AML-193 (cell line): ENCODE measurements at regions not wholly inside any gene's neighbourhood (a gene's known extent, or its start where the extent isn't known, plus 50 kb on each side); places are given as distances from the start of the nearest gene placed in this dataset.
"Not testable (repeated sequence)": the region's sequence is repeated elsewhere in the genome, so short reads cannot be mapped to it uniquely, and the experiment has no call there.

Experiments
- DNase-seq, 2 experiments: peaks; one replicate each; lab custom pipeline; 2025; lab: John Stamatoyannopoulos, UW

DNA sequence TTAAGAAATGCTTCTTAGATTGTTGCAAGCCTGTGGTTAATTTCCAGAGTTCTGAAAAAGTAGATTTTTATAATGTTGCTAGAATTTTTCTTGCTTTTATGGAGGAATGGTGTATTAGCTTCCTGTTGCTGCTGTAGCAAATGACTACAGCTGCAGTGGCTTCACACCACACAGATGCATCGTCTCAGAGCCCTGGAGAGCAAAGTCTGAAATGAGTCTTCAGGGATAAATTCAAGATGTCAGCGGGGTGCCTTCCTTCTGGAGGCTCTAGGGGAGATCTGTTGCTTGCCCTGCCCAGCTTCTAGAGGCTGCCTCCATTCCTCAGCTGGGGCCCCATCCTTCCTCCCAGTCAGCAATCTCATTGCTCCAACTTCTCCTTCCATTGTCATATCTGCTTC lies 187.8 kb downstream of the ZNF516 start:
- DNase-seq: no peak

DNA sequence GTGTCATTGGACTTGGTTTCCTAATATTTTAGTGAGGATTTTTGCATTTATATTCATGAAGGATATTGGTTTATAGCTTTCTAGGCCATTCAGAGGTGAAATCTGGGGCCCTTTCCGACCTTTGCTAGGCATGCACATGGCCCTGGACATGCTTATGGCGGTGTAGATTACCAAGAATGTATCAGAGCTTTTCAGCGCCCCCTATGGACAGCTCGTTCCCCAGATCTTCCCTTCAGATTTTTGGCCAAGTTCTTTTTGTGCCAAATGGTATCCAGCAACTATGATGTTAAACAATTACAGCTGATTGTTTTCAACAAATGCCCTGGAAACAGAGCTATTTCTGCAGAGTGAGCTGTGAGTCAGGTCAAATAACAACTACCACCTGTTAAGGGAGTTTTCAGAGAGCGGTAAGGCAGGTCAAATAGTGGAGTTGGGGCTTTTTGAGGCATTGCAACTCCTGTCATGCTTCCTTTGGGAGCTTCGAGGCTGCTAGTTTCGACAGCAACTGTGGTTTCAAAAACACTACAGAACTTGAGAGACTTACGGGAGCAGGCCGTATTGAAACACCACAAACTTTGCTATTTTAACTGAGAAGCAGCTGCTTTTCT lies 188.3 kb downstream of the ZNF516 start:
- no peak for DNase-seq

DNA sequence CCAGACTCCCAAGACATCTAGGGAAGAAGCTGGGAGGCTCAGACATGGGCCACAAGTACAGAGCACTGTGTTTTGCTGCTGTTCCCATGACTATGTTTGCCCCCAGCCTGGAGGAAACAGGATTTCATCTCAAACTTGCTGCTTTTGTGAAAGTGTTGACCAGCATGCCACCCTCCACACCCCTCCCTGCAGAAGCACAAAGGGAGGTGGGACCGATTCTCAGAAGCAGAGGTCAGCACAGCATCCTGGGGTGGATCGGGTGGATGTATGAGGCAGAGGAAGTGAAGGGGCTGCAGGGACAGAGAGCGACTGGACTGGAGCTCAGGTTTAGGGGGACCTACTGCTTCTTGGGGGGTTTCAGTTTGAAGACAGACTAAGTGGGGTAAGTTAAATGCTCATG lies 209.2 kb downstream of the ZNF516 start:
- DNase-seq: no peak

DNA sequence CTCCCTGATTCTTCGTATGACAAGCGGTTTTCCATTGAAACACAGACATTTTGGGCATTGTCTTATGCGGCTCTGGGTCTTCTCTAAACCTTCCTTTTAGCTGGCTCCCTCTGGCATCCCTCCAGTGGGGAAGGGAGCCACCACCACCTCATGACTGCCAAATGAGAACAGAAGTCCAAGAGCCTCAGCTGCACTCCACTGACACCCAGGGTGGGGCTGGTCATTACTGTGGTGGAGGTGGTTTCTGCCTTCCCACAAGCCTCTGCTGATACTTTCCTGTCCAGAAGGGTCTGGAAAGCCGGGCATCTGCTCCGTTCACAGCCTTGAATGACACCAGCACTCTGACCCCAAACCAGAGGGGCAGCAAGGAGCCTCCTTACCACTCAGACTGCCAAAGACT lies 213.5 kb downstream of the ZNF516 start:
- DNase-seq: no peak

DNA sequence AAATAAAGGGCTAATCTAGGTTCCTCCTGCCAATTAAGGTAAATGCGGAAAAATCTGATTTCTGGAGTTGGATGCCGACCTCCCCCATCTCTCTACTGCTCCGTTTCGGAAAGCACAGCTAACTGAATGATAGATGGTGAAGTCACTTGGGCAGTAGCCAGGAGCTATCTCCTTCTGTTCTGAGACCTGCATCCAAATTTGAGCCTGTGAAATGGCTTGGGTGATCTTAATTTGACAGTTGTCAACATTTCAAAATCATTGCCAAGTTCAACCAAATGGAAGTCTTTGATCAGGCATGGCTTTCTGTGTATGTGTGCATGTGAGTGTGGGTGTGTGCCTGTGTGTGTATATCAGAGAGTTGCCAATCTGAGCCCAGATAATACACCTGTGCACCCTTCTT lies 217.2 kb downstream of the ZNF516 start:
- no peak for DNase-seq

DNA sequence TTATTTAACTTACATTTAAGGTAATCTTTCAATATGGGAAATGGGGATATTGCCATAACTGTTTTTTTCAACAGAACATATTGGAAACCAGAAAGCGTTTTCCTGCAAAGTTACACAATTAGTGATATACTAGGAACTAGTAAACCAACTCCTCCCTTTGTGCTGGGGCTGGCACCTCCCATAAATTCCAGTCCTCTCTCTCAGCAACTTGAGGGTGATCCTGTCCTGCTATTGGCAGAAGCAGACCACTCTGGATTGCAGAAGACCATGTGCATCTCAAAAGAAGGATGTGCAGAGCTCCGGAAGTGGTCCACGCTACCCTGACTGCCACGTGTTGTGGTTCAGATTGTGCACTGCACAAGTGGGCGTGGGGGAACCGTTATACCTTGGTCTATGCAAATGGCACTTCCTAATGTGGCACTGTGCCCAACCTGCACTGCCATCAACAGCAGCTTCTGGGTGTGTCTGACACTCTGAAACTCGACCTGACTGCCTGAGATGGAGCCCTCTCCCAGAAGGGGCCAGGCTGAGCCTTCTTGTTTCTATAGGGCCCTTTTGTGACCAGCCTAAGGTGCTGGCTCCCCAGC lies 219.2 kb downstream of the ZNF516 start:
- no peak for DNase-seq

DNA sequence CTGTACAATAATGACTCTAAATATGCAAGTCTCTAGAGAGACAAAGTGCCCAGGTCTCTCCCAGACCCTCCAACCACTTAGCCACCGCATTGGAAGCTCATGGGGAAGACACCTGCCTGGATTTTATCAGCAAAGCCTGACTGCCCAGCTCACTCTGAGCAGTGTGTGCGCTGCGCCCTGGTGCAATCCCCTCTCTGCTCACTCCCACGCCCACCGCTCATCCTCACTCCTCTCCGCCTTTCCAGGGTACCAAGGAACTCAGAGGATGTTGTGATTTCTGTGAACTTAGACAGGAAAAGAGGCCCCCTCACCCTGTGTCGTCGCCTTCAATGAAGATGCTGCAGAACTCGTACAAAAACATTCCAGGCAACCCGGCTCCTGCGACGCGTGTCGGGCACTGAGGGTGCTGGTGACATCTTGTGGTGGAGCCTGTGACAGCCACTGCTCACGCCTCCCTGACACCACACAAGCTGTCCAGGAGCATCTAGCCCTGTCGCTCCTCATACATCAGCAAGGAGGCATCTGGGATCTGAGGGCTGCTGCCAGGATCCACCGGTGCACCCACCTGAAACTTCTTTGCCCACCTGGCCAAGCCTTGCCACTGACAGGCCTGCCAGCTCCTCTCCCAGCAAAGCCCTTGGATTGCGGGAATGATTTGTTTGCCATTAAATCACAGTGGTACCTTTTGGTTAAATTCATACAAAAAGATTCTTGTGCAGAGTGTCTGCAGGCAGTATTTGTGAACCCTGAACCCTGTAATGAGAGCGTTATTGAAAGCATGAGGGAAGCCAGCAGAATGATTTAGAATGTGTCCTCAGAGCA lies 220.4 kb downstream of the ZNF516 start:
- no peak for DNase-seq

DNA sequence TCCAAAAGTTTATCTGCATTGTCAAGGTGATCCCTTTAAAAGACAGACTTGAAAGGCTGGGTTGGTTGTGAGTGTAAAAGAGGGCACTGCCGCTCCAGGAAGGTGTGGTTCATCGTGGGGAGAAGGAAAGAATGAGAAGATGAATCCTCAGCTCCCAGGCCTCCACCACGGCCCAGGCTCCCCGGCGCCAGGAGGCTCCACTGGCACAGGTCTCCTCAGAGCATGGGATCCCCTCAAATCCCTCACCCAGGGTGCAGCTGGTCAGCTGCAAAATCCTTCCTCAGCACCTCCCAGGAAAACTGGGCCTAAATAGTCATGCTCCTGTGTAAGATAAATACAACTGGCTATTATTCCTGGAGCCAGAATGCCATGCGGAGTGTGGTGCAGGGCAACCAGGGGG lies 221.1 kb downstream of the ZNF516 start:
- no peak for DNase-seq

DNA sequence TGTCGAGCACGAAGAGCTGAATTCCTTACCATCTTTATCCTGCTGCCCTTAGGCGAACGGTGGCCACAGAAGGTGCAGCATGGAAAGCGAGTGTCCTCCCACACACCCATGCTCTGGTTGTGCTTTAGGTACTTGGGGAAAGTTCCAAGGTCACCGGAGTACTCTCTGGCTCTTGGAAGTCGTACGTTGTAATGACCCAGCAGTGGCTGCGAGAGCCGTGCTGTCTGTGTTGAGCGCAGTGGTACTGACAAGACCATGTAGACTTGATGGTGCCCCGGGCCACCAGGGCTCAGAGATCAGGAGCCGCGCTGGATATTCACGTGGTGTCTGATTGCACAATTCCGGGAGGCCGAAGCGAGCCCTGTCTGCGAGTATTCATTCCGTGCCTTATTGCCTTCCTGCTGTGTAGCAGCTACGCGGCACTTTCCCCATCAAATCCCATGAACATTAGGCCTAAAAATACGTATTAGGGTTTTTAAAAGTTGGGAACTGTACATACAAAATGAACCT lies 222.0 kb downstream of the ZNF516 start:
- DNase-seq: no peak

DNA sequence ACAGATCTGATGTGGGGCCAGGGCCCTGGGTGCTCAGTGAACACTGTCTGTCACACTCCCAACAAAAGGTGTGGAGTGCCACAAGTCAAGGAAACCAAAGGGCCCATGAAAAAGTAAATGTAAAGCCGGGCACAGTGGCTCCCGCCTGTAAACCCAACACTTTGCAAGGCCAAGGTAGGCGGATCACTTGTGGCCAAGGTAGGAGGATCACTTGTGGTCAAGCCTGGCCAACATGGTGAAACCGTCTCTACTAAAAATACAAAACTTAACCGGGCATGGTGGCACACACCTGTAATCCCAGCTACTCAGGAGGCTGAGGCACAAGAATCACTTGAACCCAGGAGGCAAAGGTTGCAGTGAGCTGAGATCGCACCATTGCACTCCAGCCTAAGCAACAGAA lies 227.6 kb downstream of the ZNF516 start:
- DNase-seq: not testable (repeated sequence)

DNA sequence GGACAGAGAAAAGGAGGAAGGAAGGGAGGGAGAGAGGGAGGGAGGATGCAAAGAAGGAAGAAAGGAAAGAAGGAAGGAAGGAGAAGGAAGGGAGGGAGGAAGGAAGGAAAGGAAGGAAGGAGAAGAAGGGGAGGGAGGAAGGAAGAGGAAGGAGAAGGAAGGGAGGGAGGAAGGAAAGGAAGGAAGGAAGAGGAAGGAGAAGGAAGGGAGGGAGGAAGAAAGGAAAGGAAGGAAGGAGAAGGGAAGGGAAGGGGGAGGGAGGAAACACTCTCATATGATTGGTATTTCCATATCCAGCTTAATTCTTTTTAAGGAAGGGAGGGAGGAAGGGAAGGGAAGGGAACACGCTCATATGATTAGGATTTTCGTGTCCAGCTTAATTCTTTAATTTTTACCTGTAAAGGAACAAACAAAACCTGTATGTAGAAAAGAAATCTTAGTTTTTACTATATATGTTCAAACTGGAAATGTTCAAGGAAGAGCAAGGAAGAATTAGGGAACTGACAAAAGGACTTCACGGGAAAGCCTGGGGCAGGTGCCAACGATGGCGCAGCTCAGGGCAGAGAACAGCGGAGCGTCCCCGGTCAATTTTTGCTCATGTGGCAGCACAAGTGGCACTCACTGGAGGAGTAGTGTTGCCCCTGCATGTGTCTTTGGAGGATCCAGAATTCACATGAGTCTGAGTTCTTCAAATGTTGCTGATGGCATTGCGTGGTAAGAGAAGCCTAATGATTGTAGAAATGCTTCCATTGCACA lies 228.6 kb downstream of the ZNF516 start:
- DNase-seq: no peak

DNA sequence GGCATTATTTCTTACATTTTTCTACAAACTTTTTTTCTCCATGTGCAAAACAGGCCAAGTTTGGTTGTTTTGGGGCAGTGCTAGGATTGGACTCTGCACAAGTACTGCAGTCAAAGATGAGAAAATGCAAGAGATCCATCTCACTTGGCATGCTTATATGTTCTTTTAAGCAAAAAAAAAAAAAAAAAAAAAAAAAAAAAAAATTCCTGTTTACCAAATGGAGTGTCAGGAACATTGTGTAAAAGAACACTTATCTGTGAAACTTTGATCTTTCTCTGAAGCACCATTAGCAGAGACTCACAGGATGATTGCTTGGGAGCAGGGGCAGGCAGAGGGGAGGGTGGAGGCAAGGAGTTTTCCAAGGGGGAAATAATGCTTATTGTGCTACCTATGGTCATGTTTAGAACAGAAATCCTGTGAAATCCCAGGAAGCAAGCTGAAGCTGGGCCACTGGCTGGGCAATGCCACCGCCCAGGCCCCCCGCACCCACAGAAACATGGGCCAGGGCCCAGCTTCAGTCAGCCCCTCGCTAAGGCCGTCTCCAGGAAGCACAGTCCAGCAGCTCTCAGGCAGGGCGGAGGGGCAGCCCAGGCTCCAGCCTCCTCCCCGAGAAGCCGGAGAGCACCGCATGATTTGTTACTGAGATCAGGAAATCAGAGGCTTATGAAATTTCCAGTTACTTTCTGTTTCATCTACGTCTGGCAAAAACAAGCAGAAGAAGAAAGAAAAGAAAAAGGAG lies 229.4 kb downstream of the ZNF516 start:
- no peak for DNase-seq

DNA sequence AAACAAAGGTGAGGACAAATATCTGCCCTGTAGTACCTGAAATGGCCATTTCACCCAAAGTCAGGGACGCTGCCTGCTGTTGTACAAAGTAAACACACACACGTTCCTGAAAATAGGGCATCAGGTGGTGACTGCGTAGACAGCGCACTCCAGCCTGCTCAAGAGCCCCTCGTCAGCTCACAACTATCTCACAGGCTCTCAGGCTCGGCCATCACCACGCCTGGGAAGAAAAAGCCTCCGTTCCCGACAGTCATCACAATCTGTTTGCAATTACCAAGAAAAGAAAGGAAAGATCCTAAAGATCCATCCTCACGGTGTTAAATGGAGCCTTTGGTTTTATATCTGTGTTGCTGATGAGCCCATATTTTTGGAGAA lies 230.2 kb downstream of the ZNF516 start:
- no peak for DNase-seq

DNA sequence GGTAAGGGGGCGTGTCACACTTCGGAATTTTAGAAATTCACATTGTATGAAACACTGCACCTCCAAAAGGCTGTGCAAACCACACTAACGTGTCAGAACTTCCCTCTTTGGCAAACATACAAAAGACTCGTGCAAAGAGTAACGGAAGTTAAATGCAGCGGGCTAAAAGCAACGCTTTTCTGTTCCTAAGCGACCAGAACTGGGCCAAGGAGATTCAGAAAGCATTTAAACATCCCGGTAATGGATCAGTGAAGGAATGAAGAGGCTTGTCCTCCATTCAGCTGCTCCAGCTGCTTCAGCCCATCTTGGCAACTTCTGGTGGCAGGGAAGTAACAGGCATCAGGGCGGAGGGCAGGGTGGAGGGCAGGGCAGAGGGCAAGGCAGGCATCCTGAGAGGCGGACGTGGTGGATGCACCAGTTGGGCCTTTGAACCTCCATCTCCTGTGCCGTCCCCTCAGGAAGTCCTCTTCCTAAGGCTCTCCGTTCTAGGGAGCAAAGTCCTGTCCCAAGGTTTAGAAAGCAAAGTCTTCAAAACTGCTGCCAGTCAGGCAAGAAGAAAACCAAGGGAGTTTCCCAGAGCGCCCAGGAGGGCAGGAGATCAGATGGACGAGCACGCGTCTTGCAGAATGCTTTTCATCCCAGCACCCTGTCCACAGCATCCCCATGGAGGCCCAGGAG lies 230.7 kb downstream of the ZNF516 start:
- no peak for DNase-seq

DNA sequence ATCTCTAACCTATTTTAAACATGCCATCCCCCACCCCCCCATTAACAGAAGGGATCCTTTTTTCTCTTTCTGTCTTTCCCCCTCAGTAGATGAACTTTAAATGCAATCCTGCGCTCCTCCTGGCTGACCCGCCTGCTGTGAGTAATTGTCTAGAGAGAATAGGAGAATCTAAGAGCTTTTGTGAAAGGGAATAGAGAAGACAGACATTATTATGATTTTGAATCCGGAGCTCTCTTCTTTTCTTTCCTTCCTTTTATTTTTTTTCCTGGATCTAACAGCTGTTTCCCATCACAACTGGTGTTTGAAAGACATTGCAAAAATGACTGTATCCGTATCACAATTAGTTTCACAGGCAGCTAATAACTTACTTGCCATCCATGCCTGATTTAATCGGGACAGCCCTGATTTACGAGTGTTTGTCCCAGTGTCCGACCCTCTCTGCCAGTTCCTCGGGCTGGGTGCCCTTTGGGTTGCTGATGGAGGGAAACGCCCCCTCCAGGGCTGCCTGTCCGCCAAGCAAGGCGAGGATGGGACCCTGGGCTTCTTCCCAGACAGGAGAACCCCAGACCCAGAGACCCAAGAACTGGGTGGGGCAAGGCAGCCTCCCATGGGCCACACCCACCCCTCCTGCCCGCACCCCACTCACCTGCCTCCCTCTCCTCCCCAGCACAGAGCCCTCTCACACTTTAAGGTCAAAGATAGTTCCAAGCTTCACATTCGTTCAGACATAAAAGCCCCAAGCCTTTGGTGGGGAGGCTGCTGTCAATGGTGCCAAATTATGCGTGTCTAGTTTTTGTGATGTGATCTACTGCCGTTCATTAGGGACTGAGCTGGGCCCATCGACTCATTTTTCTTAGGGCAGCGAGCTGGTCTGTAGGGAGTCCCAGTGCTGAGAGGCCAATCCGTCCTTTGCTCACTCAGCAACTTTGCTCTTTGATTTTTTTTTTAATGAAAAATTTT lies 231.7 kb downstream of the ZNF516 start:
- no peak for DNase-seq

DNA sequence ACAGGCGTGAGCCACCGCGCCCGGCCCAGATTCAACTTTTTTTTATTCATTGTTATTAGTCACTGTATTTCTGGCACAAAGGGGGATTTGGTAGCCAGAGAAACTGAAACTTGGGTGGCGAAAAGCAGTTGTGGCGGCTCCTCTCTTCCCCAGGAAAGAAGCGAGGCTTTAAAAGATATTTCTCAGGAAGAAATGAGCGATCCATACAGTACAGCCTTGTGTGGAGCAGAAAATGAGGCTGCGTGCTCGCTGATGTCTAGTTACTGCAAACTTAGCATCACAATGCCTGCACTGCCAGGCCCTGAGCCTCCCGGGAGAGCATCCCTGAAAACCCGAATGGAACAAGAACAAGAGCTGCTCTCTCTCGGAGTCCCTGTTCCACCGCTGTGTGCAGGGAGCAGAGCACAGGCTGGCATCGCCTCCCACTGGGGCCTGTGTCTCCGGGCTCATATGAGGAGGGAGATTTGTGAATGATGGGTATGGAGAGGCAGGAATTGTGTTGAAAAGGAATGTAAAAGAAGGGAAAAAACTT lies 234.0 kb downstream of the ZNF516 start:
- DNase-seq: no peak

DNA sequence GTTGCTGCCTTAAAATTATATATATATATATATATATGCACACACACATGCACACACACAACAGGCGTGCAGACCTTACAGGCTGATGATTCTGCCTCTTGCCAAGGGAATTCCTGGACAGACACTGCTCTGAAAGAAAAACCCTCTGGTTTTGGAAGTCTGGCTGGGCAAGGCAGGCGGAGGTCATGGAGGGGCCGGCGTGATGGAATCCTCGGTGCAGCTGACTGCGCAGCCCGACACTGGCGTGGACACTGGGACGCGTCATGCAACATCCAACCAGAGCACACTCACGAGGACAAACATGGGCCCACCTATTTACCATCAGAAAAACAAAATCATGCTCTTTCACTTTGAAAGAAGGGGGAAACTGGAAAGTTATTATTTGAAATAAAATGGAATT lies 235.3 kb downstream of the ZNF516 start:
- no peak for DNase-seq

DNA sequence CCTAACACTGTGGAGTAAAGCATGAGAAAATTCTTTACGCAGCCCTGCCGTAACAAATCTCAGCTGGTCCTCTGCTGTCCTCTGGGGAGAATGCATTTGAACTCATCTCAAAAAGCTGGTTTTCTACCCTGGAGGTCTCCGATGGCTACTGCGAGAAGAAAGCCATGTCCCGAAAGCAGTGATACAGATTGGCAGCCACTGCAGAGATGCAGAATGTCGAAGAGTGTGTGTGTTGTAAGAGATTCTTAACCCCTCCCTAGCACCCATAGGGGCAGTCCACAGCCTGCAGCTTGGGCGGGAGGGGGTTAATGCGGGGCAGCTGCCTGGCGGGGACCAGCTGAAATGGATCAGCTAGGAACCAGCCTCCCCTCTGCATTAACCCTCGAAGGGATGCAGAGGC lies 235.9 kb downstream of the ZNF516 start:
- no peak for DNase-seq

DNA sequence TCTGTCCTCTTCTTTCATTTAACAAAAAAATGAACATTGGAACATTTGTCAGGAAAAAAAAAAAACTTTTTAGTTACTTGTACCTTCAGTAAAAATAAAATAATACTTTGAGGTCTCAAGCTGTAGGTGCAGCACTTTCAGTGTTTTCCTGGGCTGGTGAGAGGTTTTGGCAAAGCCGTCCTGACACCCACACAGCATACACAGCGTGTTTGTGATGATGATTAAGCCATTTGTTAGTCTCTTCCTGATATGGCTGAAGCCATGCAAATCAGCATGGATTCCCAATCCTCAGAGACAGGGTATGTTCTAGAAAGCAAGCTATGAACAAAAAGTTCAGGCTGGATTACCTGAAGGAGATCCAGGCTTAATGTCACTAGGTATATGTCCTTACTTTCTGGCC lies 236.8 kb downstream of the ZNF516 start:
- DNase-seq: no peak
